ENCODE measurements at regions not wholly inside any gene's neighbourhood (a gene's known extent, or its start where the extent isn't known, plus 50 kb on each side); places are given as distances from the start of the nearest gene placed in this dataset.

GRCh38 chr4:96473246-96473645, 633.4 kb downstream of the PDHA2 start:
- TF ChIP-seq EZH2 (IDR thresholded peaks at IDR 0.05; ENCODE audit: low read length) (no peak), CTCF (optimal IDR thresholded peaks at IDR 0.05 in 1 of 3, IDR thresholded peaks at IDR 0.05 in 1 of 3, conservative IDR thresholded peaks at IDR 0.05 in 1 of 3; ENCODE audit: extremely low read depth in 1 of 3, insufficient read depth in 2 of 3, low read length in 3 of 3) (no peak)

Measured in keratinocyte (primary cell).